KMS-11 (cell line): ENCODE measurements at regions not wholly inside any gene's neighbourhood (a gene's known extent, or its start where the extent isn't known, plus 50 kb on each side); places are given as distances from the start of the nearest gene placed in this dataset.

ENCODE experiments used
- H2AFZ ChIP-seq: fragments of 200-600 bp; sonication (generic); 2 replicates; pipeline ENCODE4 v1.6.1; 2016; ENCODE audit warnings: antibody characterized with exemption, mixed run types, low read depth
- H3K27ac ChIP-seq: fragments of 200-600 bp; sonication (generic); 2 replicates; pipeline ENCODE4 v1.6.1; 2016; ENCODE audit warnings: mild to moderate bottlenecking, mixed run types
- H3K27me3 ChIP-seq: fragments of 200-600 bp; sonication (generic); 2 replicates; pipeline ENCODE4 v1.6.1; 2017; ENCODE audit warnings: mild to moderate bottlenecking, low read depth, mixed run types, moderate library complexity; ENCODE audit not compliant: insufficient read depth
- H3K36me3 ChIP-seq: fragments of 200-600 bp; sonication (generic); 2 replicates; pipeline ENCODE4 v1.6.1; 2017; ENCODE audit warnings: mild to moderate bottlenecking, mixed run types; ENCODE audit not compliant: insufficient read depth
- H3K4me1 ChIP-seq: fragments of 200-600 bp; sonication (generic); 2 replicates; pipeline ENCODE4 v1.6.1; 2016; ENCODE audit warnings: mild to moderate bottlenecking, low read depth, mixed run types; ENCODE audit not compliant: poor library complexity, severe bottlenecking
- H3K4me2 ChIP-seq: fragments of 200-600 bp; sonication (generic); 2 replicates; pipeline ENCODE4 v1.7.0; 2016; ENCODE audit warnings: mild to moderate bottlenecking, mixed run types
- H3K4me3 ChIP-seq: fragments of 200-600 bp; sonication (generic); IDR thresholded peaks from 2 replicates; pipeline ENCODE4 v1.6.1; 2017; ENCODE audit warnings: low read depth, low read length, mixed read lengths; ENCODE audit not compliant: insufficient read depth
- H3K79me2 ChIP-seq: fragments of 200-600 bp; sonication (generic); 2 replicates; pipeline ENCODE4 v1.6.1; 2016; ENCODE audit warnings: low read depth, mixed run types; ENCODE audit not compliant: insufficient read depth
- H3K9ac ChIP-seq: fragments of 200-600 bp; sonication (generic); 2 replicates; pipeline ENCODE4 v1.6.1; 2016; ENCODE audit warnings: mild to moderate bottlenecking, mixed run types
- H4K20me1 ChIP-seq: fragments of 200-600 bp; sonication (generic); 2 replicates; pipeline ENCODE4 v1.6.1; 2016; ENCODE audit warnings: mild to moderate bottlenecking, mixed run types; ENCODE audit not compliant: insufficient read depth
- CTCF ChIP-seq: fragments of 200-600 bp; sonication (generic); conservative IDR thresholded peaks from 2 replicates; pipeline ENCODE4 v1.6.1; 2017; ENCODE audit warnings: low read depth, mild to moderate bottlenecking, antibody characterized with exemption, low read length, moderate library complexity, mixed read lengths

GRCh38 chr3:66823009-66823397 lies 175.1 kb upstream of the KBTBD8 start:
- no peak overlapping the region for H3K9ac ChIP-seq
- H3K79me2 ChIP-seq = no peaks in the 10 kb centered on the region
- no peaks in the 10 kb centered on the region for H3K27me3 ChIP-seq
- no peak overlapping the region for H2AFZ ChIP-seq
- no peaks in the 10 kb centered on the region for H4K20me1 ChIP-seq
- no peaks in the 10 kb centered on the region for H3K4me1 ChIP-seq
- no peaks in the 10 kb centered on the region for H3K36me3 ChIP-seq
- H3K4me3 ChIP-seq = no peak overlapping the region
- no peak overlapping the region for H3K4me2 ChIP-seq
- no peak for TF ChIP-seq CTCF
- no peak overlapping the region for H3K27ac ChIP-seq

- no peak for TF ChIP-seq CTCF
- H3K27me3 ChIP-seq = no peaks in the 10 kb centered on the region
- no peaks in the 10 kb centered on the region for H3K79me2 ChIP-seq
- no peak overlapping the region for H2AFZ ChIP-seq
- H3K36me3 ChIP-seq = no peaks in the 10 kb centered on the region
- no peak overlapping the region for H3K4me2 ChIP-seq
- no peak overlapping the region for H3K4me3 ChIP-seq
- H3K9ac ChIP-seq = no peak overlapping the region
- H3K27ac ChIP-seq = no peak overlapping the region
- H4K20me1 ChIP-seq = no peaks in the 10 kb centered on the region
- no peaks in the 10 kb centered on the region for H3K4me1 ChIP-seq
These were observed 174.6 kb upstream of the KBTBD8 start for GRCh38 chr3:66823532-66823931.

GRCh38 chr3:66825375-66825774 lies 172.7 kb upstream of the KBTBD8 start:
- Histone ChIP-seq H3K4me1 (no peaks in the 10 kb centered on the region), H2AFZ (no peak overlapping the region), H3K79me2 (no peaks in the 10 kb centered on the region), H3K27me3 (no peaks in the 10 kb centered on the region), H3K27ac (no peak overlapping the region), H3K4me2 (no peak overlapping the region), H3K36me3 (no peaks in the 10 kb centered on the region), H3K9ac (no peak overlapping the region), H4K20me1 (no peaks in the 10 kb centered on the region), H3K4me3 (no peak overlapping the region)
- no peak for TF ChIP-seq CTCF

GRCh38 chr3:66827726-66828125 lies 170.4 kb upstream of the KBTBD8 start:
- Histone ChIP-seq H2AFZ (no peak overlapping the region), H3K27ac (no peak overlapping the region), H4K20me1 (no peaks in the 10 kb centered on the region), H3K4me1 (no peaks in the 10 kb centered on the region), H3K9ac (no peak overlapping the region), H3K36me3 (no peaks in the 10 kb centered on the region), H3K4me2 (no peak overlapping the region), H3K79me2 (no peaks in the 10 kb centered on the region), H3K4me3 (no peak overlapping the region), H3K27me3 (no peaks in the 10 kb centered on the region)
- TF ChIP-seq CTCF = no peak

GRCh38 chr3:66828303-66828702 lies 169.8 kb upstream of the KBTBD8 start:
- Histone ChIP-seq H3K4me1 (no peaks in the 10 kb centered on the region), H3K27me3 (no peaks in the 10 kb centered on the region), H3K27ac (no peak overlapping the region), H4K20me1 (no peaks in the 10 kb centered on the region), H3K36me3 (no peaks in the 10 kb centered on the region), H3K79me2 (no peaks in the 10 kb centered on the region), H3K4me2 (no peak overlapping the region), H2AFZ (no peak overlapping the region), H3K9ac (no peak overlapping the region), H3K4me3 (no peak overlapping the region)
- TF ChIP-seq CTCF = no peak
